KMS-11 (cell line): ENCODE measurements at regions not wholly inside any gene's neighbourhood (a gene's known extent, or its start where the extent isn't known, plus 50 kb on each side); places are given as distances from the start of the nearest gene placed in this dataset.

Experiments used
- H2AFZ ChIP-seq: fragments of 200-600 bp; sonication (generic); 2 replicates; pipeline ENCODE4 v1.6.1; 2016; ENCODE audit warnings: antibody characterized with exemption, mixed run types, low read depth
- H3K27ac ChIP-seq: fragments of 200-600 bp; sonication (generic); 2 replicates; pipeline ENCODE4 v1.6.1; 2016; ENCODE audit warnings: mild to moderate bottlenecking, mixed run types
- H3K27me3 ChIP-seq: fragments of 200-600 bp; sonication (generic); 2 replicates; pipeline ENCODE4 v1.6.1; 2017; ENCODE audit warnings: mild to moderate bottlenecking, low read depth, mixed run types, moderate library complexity; ENCODE audit not compliant: insufficient read depth
- H3K36me3 ChIP-seq: fragments of 200-600 bp; sonication (generic); 2 replicates; pipeline ENCODE4 v1.6.1; 2017; ENCODE audit warnings: mild to moderate bottlenecking, mixed run types; ENCODE audit not compliant: insufficient read depth
- H3K4me1 ChIP-seq: fragments of 200-600 bp; sonication (generic); 2 replicates; pipeline ENCODE4 v1.6.1; 2016; ENCODE audit warnings: mild to moderate bottlenecking, low read depth, mixed run types; ENCODE audit not compliant: poor library complexity, severe bottlenecking
- H3K4me2 ChIP-seq: fragments of 200-600 bp; sonication (generic); 2 replicates; pipeline ENCODE4 v1.7.0; 2016; ENCODE audit warnings: mild to moderate bottlenecking, mixed run types
- H3K4me3 ChIP-seq: fragments of 200-600 bp; sonication (generic); IDR thresholded peaks from 2 replicates; pipeline ENCODE4 v1.6.1; 2017; ENCODE audit warnings: low read depth, low read length, mixed read lengths; ENCODE audit not compliant: insufficient read depth
- H3K79me2 ChIP-seq: fragments of 200-600 bp; sonication (generic); 2 replicates; pipeline ENCODE4 v1.6.1; 2016; ENCODE audit warnings: low read depth, mixed run types; ENCODE audit not compliant: insufficient read depth
- H3K9ac ChIP-seq: fragments of 200-600 bp; sonication (generic); 2 replicates; pipeline ENCODE4 v1.6.1; 2016; ENCODE audit warnings: mild to moderate bottlenecking, mixed run types
- H4K20me1 ChIP-seq: fragments of 200-600 bp; sonication (generic); 2 replicates; pipeline ENCODE4 v1.6.1; 2016; ENCODE audit warnings: mild to moderate bottlenecking, mixed run types; ENCODE audit not compliant: insufficient read depth
- CTCF ChIP-seq: fragments of 200-600 bp; sonication (generic); conservative IDR thresholded peaks from 2 replicates; pipeline ENCODE4 v1.6.1; 2017; ENCODE audit warnings: low read depth, mild to moderate bottlenecking, antibody characterized with exemption, low read length, moderate library complexity, mixed read lengths

- Histone ChIP-seq H3K4me2 (no peak overlapping the region), H2AFZ (no peak overlapping the region), H3K27ac (no peak overlapping the region), H4K20me1 (no peaks in the 10 kb centered on the region), H3K27me3 (no peaks in the 10 kb centered on the region), H3K79me2 (no peaks in the 10 kb centered on the region), H3K36me3 (no peaks in the 10 kb centered on the region), H3K9ac (no peak overlapping the region), H3K4me3 (no peak overlapping the region), H3K4me1 (no peaks in the 10 kb centered on the region)
- no peak for TF ChIP-seq CTCF
Measured at GRCh38 chr17:33786478-33786877, 468.6 kb upstream of the CCL2 start.

GRCh38 chr17:33789658-33790057, 465.4 kb upstream of the CCL2 start:
- Histone ChIP-seq H3K27ac (no peak overlapping the region), H4K20me1 (no peaks in the 10 kb centered on the region), H3K79me2 (no peaks in the 10 kb centered on the region), H3K4me2 (no peak overlapping the region), H3K36me3 (no peaks in the 10 kb centered on the region), H3K4me1 (no peaks in the 10 kb centered on the region), H3K4me3 (no peak overlapping the region), H3K27me3 (no peaks in the 10 kb centered on the region), H2AFZ (no peak overlapping the region), H3K9ac (no peak overlapping the region; the same call in 1 of the 2 replicates)
- TF ChIP-seq CTCF: no peak

GRCh38 chr17:33797181-33797580, 457.9 kb upstream of the CCL2 start:
- Histone ChIP-seq H3K9ac (no peak overlapping the region), H3K27me3 (no peaks in the 10 kb centered on the region), H3K4me3 (no peak overlapping the region), H3K27ac (no peak overlapping the region), H3K4me1 (no peaks in the 10 kb centered on the region), H2AFZ (no peak overlapping the region), H3K4me2 (no peak overlapping the region), H4K20me1 (no peaks in the 10 kb centered on the region), H3K36me3 (no peaks in the 10 kb centered on the region), H3K79me2 (no peaks in the 10 kb centered on the region)
- no peak for TF ChIP-seq CTCF

GRCh38 chr17:33798308-33798707, 456.8 kb upstream of the CCL2 start:
- Histone ChIP-seq H3K27ac (no peak overlapping the region), H2AFZ (no peak overlapping the region), H3K4me1 (peaks cover 8% of the 10 kb centered on the region), H3K4me2 (no peak overlapping the region), H3K27me3 (no peaks in the 10 kb centered on the region), H3K4me3 (no peak overlapping the region), H4K20me1 (no peaks in the 10 kb centered on the region), H3K9ac (no peak overlapping the region), H3K79me2 (no peaks in the 10 kb centered on the region), H3K36me3 (no peaks in the 10 kb centered on the region)
- TF ChIP-seq CTCF: no peak
